ENCODE measurements at regions not wholly inside any gene's neighbourhood (a gene's known extent, or its start where the extent isn't known, plus 50 kb on each side); places are given as distances from the start of the nearest gene placed in this dataset.

DNA sequence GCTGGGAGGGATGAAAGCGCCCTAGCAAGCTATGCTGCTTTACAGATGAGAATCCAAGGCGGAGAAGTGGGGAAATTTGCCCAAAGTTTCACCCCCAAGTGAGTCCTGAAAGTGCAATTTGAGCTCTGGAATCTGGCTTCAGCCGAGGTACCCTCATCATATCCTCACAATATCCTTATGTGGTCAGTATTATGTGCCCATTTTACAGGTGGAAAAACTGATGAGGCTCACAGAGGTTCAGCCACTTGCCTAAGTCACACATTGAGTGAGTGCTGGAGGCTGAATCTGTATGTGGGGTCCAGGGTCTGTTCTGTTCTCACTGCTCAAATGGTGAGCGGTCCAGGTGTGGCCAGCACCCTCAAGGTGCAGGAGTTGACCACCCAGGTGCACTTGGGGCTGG, 85.3 kb downstream of the MATN1 start:
- ChIA-PET CTCF (no interaction called here), POLR2A (no interaction called here)
- no peak for TF ChIP-seq CTCF (IDR thresholded peaks at IDR 0.05; ENCODE audit: control extremely low read depth, extremely low read depth, low read depth, missing control alignments)
- DNase-seq (ENCODE audit: extremely low spot score) = no peak

DNA sequence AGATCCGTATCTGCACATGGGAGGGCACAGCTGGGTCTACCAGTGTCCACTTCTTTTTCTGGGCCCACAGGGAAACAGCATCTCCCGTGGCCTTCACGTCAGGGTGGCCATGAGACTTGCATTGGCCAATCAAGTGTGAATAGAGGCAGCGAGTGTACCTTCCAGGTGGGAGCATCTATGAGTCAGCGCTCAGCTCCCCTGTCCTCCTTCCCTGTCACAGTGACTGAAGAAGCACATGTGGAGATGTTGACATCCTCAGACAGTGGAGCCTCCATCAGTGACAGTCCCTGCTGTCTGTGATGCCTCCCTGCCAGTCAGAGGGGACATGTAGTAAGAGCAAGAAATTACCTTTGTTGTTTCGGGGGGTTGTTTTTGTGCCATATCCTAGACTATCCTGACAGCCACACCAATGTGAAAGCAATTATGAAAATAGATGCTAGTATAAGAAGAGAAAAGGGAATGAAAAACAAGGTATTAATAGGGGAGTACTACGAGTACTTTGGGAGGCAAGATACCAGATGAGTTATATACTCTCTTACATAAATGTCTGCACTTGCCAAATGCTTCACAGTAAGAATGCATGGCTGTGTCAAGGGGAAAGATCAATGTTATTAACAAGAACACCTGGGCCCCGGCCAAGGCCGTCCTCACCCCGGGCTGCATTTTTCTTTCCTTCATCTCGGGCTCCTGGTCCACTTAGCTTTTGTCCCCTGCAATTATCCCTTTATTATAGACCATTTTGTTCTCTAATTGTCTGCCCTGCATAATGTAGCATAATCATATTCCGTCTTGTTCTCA, 86.0 kb downstream of the MATN1 start:
- CTCF ChIA-PET = no interaction called here
- TF ChIP-seq CTCF (IDR thresholded peaks at IDR 0.05; ENCODE audit: control extremely low read depth, extremely low read depth, low read depth, missing control alignments) = no peak
- POLR2A ChIA-PET = no interaction called here
- no peak for DNase-seq (ENCODE audit: extremely low spot score)

- no peak for TF ChIP-seq CTCF (IDR thresholded peaks at IDR 0.05; ENCODE audit: control extremely low read depth, extremely low read depth, low read depth, missing control alignments)
- ChIA-PET POLR2A (no interaction called here), CTCF (no interaction called here)
- no peak for DNase-seq (ENCODE audit: extremely low spot score)
Measured at GRCh38 chr1:30636621-30637020, 86.8 kb downstream of the MATN1 start.

DNA sequence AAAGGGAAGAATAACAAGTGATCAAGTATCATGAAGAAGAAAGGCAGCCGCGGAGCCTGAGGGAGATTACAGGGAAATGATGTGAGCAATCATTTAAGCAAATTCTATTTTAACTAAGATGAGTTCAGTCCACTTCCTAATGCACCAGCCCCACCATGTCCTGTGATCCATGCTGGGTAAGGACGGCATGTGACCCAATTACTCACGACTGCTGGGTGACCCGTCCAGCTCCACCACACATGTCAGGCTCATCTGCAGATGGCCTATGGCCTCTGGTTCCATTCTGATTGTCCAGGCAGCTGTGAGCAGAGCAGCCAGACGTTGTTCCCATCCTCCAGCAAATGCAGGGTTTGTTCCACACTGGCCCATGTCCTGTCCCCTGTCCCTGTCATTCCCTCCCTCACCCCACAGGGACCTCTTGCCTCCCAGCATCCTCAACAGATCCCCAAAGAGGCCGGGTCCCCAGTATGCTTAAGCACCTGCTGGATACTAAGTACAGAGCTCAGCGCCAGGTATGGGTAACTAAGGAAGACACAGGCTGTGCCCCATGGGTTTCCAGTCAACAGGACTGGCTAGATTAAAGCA, 87.9 kb downstream of the MATN1 start:
- TF ChIP-seq CTCF (IDR thresholded peaks at IDR 0.05; ENCODE audit: control extremely low read depth, extremely low read depth, low read depth, missing control alignments) = no peak
- ChIA-PET POLR2A (no interaction called here), CTCF (no interaction called here)
- DNase-seq (ENCODE audit: extremely low spot score) = no peak

GRCh38 chr1:30634507-30634906, 88.9 kb downstream of the MATN1 start:
- ChIA-PET POLR2A (no interaction called here), CTCF (no interaction called here)
- TF ChIP-seq CTCF (IDR thresholded peaks at IDR 0.05; ENCODE audit: control extremely low read depth, extremely low read depth, low read depth, missing control alignments) = no peak
- no peak for DNase-seq (ENCODE audit: extremely low spot score)

DNA sequence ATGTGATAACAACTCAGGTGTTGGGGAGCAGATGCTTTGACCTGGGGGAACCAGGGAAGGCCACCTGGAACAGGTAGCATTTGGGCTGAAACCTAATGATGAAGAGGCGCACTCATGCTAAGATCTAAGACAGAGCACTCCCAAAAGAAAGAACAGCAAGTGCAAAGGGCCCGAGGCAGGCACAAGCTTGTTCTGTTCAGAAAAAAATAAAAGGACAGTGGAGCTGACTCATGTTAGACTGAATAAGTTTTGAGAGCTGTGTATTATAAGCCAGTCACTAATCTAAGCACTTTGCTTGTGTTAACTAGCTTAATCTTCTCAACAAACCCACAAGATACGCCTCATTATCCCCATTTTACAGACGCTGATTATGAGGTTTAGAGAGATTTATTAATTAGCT, 90.1 kb downstream of the MATN1 start:
- ChIA-PET CTCF (interaction anchor here (1.0 kb wide), 1 partner anchor 25 kb away, joined by 3 read pairs; no protein-coding TSS in a partner anchor), POLR2A (no interaction called here)
- no peak for TF ChIP-seq CTCF (IDR thresholded peaks at IDR 0.05; ENCODE audit: control extremely low read depth, extremely low read depth, low read depth, missing control alignments)
- no peak for DNase-seq (ENCODE audit: extremely low spot score)

Measured in GM10248 (cell line).